ENCODE measurements at regions not wholly inside any gene's neighbourhood (a gene's known extent, or its start where the extent isn't known, plus 50 kb on each side); places are given as distances from the start of the nearest gene placed in this dataset.
"Not testable (repeated sequence)": the region's sequence is repeated elsewhere in the genome, so short reads cannot be mapped to it uniquely, and the experiment has no call there.

- no peaks in the 10 kb centered on the region for H3K9me3 ChIP-seq (ENCODE audit: low read length)
- DNase-seq (ENCODE audit: low spot score) (no peak), ATAC-seq (no peak), FAIRE-seq (no peak)
- no peaks in the 10 kb centered on the region for H4K20me1 ChIP-seq (ENCODE audit: insufficient read depth, low read length)
- ChIA-PET POLR2A (no interaction called here), CTCF (ENCODE audit: low intra/inter-chr PET ratio, low total read pairs) (no interaction called here)
- H3K9ac ChIP-seq (ENCODE audit: insufficient read depth, low read depth, low read length), result no peak overlapping the region
- no peaks in the 10 kb centered on the region for H3K4me1 ChIP-seq (ENCODE audit: insufficient read depth, low read length)
- TF ChIP-seq EED (CRISPR knock-in tag; IDR thresholded peaks at IDR 0.05) (no peak), MEF2D (CRISPR knock-in tag; IDR thresholded peaks at IDR 0.05) (no peak), ZBTB2 (CRISPR knock-in tag; IDR thresholded peaks at IDR 0.05; ENCODE audit: low read depth) (no peak)
- no peak overlapping the region for H2AFZ ChIP-seq (ENCODE audit: low read length)
- BruUV-seq (replicated peaks), result no TSS peak
- no peaks in the 10 kb centered on the region for H3K36me3 ChIP-seq (replicated peaks in 1 of 2; ENCODE audit: control insufficient read depth in 1 of 2, insufficient read depth in 2 of 2, low read length in 2 of 2)
- H3K27me3 ChIP-seq (ENCODE audit: control insufficient read depth in 1 of 2, insufficient read depth in 2 of 2, low read length in 2 of 2), result no peaks in the 10 kb centered on the region
- no peak overlapping the region for H3K4me2 ChIP-seq (ENCODE audit: low read depth, low read length)
- no peak overlapping the region for H3K27ac ChIP-seq (ENCODE audit: extremely low read length, insufficient read depth, low read length)
- no peaks in the 10 kb centered on the region for H3K79me2 ChIP-seq (ENCODE audit: insufficient read depth, low read length)
- in situ Hi-C loops (cut with HindIII; ENCODE audit: extremely low pct_ligation_motif_present, low pct_unique_long_range_greater_than_20kb), result no loop called here
- no peak overlapping the region for H3K4me3 ChIP-seq (replicated peaks in 1 of 3; ENCODE audit: insufficient read depth in 1 of 3, low read depth in 2 of 3, low read length in 3 of 3)
- intact Hi-C loops (cut with micrococcal nuclease; ENCODE audit: unreplicated experiment), result no loop called here
These were observed 180.6 kb downstream of the VSIG4 start for GRCh38 chrX:65859299-65859698.

GRCh38 chrX:65854437-65854836 lies 185.4 kb downstream of the VSIG4 start:
- H3K9ac ChIP-seq (ENCODE audit: insufficient read depth, low read depth, low read length); H3K36me3 ChIP-seq (replicated peaks in 1 of 2; ENCODE audit: control insufficient read depth in 1 of 2, insufficient read depth in 2 of 2, low read length in 2 of 2); H3K9me3 ChIP-seq (ENCODE audit: low read length); DNase-seq (ENCODE audit: low spot score); FAIRE-seq; H3K27me3 ChIP-seq (ENCODE audit: control insufficient read depth in 1 of 2, insufficient read depth in 2 of 2, low read length in 2 of 2); POLR2A ChIA-PET; H3K27ac ChIP-seq (ENCODE audit: extremely low read length, insufficient read depth, low read length); H3K4me1 ChIP-seq (ENCODE audit: insufficient read depth, low read length); H3K4me3 ChIP-seq (replicated peaks in 1 of 3; ENCODE audit: insufficient read depth in 1 of 3, low read depth in 2 of 3, low read length in 3 of 3); H2AFZ ChIP-seq (ENCODE audit: low read length); BruUV-seq (replicated peaks); CTCF ChIA-PET (ENCODE audit: low intra/inter-chr PET ratio, low total read pairs); H4K20me1 ChIP-seq (ENCODE audit: insufficient read depth, low read length); in situ Hi-C loops (cut with HindIII; ENCODE audit: extremely low pct_ligation_motif_present, low pct_unique_long_range_greater_than_20kb); intact Hi-C loops (cut with micrococcal nuclease; ENCODE audit: unreplicated experiment); H3K4me2 ChIP-seq (ENCODE audit: low read depth, low read length); H3K79me2 ChIP-seq (ENCODE audit: insufficient read depth, low read length); ATAC-seq: not testable (repeated sequence)
- WGBS (ENCODE audit: low lambda C conversion rate), result 0% methylated on average over 1 of the region's 1 CpG

- in situ Hi-C loops (cut with HindIII; ENCODE audit: extremely low pct_ligation_motif_present, low pct_unique_long_range_greater_than_20kb); H3K27me3 ChIP-seq (ENCODE audit: control insufficient read depth in 1 of 2, insufficient read depth in 2 of 2, low read length in 2 of 2); H3K4me1 ChIP-seq (ENCODE audit: insufficient read depth, low read length); H2AFZ ChIP-seq (ENCODE audit: low read length); H4K20me1 ChIP-seq (ENCODE audit: insufficient read depth, low read length); H3K27ac ChIP-seq (ENCODE audit: extremely low read length, insufficient read depth, low read length); H3K79me2 ChIP-seq (ENCODE audit: insufficient read depth, low read length); intact Hi-C loops (cut with micrococcal nuclease; ENCODE audit: unreplicated experiment); DNase-seq (ENCODE audit: low spot score); H3K9ac ChIP-seq (ENCODE audit: insufficient read depth, low read depth, low read length); ATAC-seq; FAIRE-seq; H3K4me3 ChIP-seq (replicated peaks in 1 of 3; ENCODE audit: insufficient read depth in 1 of 3, low read depth in 2 of 3, low read length in 3 of 3); CTCF ChIA-PET (ENCODE audit: low intra/inter-chr PET ratio, low total read pairs); POLR2A ChIA-PET; BruUV-seq (replicated peaks); H3K4me2 ChIP-seq (ENCODE audit: low read depth, low read length); H3K9me3 ChIP-seq (ENCODE audit: low read length); H3K36me3 ChIP-seq (replicated peaks in 1 of 2; ENCODE audit: control insufficient read depth in 1 of 2, insufficient read depth in 2 of 2, low read length in 2 of 2): not testable (repeated sequence)
- 0% methylated on average over 1 of the region's 1 CpG for WGBS (ENCODE audit: low lambda C conversion rate)
These were observed 183.9 kb downstream of the MSN start for GRCh38 chrX:65851306-65851705.

- H3K9ac ChIP-seq (ENCODE audit: insufficient read depth, low read depth, low read length); H3K4me2 ChIP-seq (ENCODE audit: low read depth, low read length); H3K27ac ChIP-seq (ENCODE audit: extremely low read length, insufficient read depth, low read length); ATAC-seq; BruUV-seq (replicated peaks); H3K4me1 ChIP-seq (ENCODE audit: insufficient read depth, low read length); H3K9me3 ChIP-seq (ENCODE audit: low read length); POLR2A ChIA-PET; H3K4me3 ChIP-seq (replicated peaks in 1 of 3; ENCODE audit: insufficient read depth in 1 of 3, low read depth in 2 of 3, low read length in 3 of 3); FAIRE-seq; H3K36me3 ChIP-seq (replicated peaks in 1 of 2; ENCODE audit: control insufficient read depth in 1 of 2, insufficient read depth in 2 of 2, low read length in 2 of 2); H4K20me1 ChIP-seq (ENCODE audit: insufficient read depth, low read length); H3K27me3 ChIP-seq (ENCODE audit: control insufficient read depth in 1 of 2, insufficient read depth in 2 of 2, low read length in 2 of 2); DNase-seq (ENCODE audit: low spot score); H2AFZ ChIP-seq (ENCODE audit: low read length); in situ Hi-C loops (cut with HindIII; ENCODE audit: extremely low pct_ligation_motif_present, low pct_unique_long_range_greater_than_20kb); H3K79me2 ChIP-seq (ENCODE audit: insufficient read depth, low read length); intact Hi-C loops (cut with micrococcal nuclease; ENCODE audit: unreplicated experiment); CTCF ChIA-PET (ENCODE audit: low intra/inter-chr PET ratio, low total read pairs): not testable (repeated sequence)
- 15% methylated on average over 2 of the region's 2 CpGs for WGBS (ENCODE audit: low lambda C conversion rate)
These were observed 183.4 kb downstream of the MSN start for GRCh38 chrX:65850821-65851220.

Data from HepG2 (cell line).